SK-MEL-5 (cell line): ENCODE measurements at regions not wholly inside any gene's neighbourhood (a gene's known extent, or its start where the extent isn't known, plus 50 kb on each side); places are given as distances from the start of the nearest gene placed in this dataset.
"Not testable (repeated sequence)": the region's sequence is repeated elsewhere in the genome, so short reads cannot be mapped to it uniquely, and the experiment has no call there.

ENCODE experiments used
- DNase-seq: peaks from one replicate; pipeline ENCODE4 v3.0.0-alpha.2; 2016; ENCODE audit warnings: low read depth, low spot score
- in situ Hi-C: cut with HindIII; loops from 2 replicates; pipeline ENCODE4 v1.10.0; 2016; ENCODE audit warnings: low sequenced_read_pairs, high pct_unique_total_duplicates, low pct_unique_long_range_greater_than_20kb

DNA sequence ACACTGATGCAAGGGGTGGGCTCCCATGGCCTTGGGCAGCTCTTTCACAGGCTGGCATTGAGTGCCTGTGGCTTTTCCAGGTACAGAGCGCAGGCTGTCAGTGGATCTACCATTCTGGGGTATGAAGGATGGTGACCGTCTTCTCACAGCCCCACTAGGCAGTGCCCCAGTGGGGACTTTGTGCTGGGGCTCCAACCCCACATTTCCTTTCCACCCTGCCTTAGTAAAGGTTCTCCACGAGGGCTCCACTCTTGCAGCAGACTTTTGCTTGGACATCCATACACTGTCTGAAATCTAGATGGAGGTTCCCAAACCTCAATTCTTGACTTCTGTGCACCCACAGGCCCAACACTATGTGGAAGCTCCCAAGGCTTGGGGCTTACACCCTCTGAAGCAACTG lies 107.9 kb upstream of the ECI2 start:
- no peak for DNase-seq
- in situ Hi-C loops, result no loop called here

DNA sequence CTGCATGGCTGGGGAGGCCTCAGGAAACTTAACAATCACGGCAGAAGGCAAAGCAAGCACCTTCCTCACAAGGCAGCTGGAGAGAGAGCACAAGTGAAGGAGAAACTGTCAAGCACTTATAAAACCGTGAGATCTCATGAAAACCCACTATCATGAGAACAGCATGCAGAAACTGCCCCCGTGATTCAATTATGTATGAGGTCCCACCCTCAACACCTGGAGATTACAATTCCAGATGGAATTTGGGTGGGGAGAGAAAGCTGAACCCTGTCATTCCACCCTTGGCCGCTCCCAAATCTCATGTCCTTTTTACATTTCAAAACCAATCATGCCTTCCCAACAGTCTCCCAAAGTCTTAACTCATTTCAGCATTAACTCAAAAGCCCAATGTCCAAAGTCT lies 107.2 kb upstream of the ECI2 start:
- no peak for DNase-seq
- in situ Hi-C loops, result no loop called here

DNA sequence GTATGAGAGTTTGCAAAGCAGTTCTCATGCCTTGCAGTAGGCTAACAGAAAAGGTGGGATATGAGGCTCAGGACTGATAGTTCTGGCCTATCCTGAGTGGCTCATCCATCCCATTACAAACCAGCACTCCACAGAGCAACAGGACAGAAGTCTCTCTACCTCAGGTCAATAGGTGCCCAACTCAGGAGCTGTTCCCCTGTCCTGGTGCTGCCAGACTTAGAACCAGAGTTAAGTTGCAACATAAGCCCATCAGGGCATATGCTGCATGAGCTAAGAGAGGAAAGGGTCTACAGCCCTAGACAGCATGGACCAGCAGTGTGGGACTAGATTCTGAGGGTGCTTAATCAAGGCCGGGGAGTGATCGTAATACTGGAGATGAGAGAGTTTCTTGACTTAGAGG lies 104.8 kb upstream of the ECI2 start:
- no peak for DNase-seq
- in situ Hi-C loops, result no loop called here

DNA sequence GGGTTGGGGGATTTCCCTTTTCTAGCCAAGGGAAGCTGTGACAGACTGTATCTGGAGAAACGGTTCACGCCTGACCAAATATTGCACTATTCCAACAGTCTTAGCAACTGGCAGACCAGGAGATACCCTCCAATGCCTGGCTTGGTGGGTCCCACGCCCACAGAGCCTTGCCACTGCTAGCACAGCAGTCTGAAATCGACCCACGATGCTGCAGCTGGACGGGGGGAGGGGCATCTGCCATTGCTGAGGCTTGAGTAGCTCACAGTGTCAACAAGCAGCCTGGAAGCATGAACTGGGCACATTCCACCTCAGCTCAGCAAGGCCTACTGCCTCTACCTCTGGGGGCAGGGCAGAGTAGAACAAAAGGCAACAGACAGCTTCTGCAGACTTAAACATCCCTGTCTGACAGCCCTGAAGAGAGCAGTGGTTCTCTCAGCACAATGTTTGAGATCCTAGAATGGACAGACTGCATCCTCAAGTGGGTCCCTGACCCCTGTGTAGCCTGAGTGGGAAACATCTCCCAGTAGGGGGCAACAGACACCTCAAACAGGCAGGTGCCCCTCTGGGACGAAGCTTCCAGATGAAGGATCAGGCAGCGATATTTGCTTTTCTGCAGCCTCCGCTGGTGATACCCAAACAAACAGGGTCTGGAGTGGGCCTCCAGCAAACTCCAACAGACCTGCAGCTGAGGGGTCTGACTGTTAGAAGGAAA lies 89.9 kb upstream of the ECI2 start:
- peak; percentile 27 for DNase-seq

DNA sequence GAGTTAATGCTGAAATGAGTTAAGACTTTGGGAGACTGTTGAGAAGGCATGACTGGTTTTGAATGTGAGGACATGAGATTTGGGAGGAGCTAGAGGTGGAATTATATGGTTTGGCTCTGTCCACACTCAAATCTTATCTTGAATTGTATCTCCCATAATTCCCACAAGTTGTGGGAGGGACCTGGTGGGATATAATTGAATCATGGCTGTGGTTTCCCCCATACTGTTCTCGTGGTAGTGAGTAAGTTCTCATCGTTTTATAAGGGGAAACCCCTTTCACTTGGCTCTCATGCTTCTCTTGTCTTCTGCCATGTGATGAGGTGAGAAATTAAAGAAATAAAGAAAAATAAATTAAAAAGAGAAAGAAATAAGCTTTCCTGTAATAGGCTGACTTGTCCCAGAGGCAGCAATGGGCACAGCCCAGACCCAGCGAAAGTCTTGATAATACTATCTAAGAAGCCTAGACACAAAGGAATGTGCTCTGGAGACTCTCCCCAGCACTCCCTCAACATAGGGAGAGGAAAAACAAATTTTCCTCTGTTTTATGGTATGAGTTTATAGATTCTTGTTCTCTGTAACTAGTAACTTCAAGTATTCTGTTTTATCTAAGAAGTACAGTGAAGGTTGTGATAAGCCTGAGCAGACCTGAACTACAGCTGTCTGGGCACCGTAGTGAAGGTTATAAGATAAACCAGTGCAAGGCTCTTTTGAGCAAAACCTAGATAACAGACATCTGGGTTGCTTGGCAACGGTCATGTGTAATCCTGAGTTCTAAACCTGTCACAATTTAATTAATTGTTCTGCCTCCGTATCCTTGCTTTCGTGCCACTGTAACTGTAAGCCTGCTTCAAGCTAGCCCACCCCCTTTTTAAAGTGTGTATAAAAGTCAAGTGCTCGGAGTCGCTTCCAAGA lies 88.9 kb upstream of the ECI2 start:
- DNase-seq, result no peak
- in situ Hi-C loops, result no loop called here

More for the DNA sequence above, 89.9 kb upstream of the ECI2 start:
- in situ Hi-C loops, result no loop called here

DNA sequence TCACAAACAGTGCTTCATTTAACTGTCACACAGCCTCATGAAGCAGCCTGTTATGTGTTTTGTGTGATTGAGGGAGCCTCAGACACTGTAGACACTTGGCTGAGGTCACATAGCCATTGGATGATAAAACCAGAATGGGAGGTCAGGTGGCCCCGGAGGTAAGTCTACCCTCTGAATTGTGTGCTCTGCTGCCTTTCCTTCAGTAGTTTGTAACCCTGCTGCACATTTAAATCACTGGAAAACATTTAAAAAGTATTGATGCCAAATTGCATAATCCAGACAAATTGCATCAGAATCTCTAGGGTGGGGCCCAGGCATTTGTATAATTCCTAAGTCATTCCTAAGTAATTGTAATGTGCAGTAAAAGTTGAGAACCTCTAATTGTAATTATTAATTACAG lies 85.2 kb upstream of the ECI2 start:
- in situ Hi-C loops, result no loop called here
- DNase-seq, result no peak

DNA sequence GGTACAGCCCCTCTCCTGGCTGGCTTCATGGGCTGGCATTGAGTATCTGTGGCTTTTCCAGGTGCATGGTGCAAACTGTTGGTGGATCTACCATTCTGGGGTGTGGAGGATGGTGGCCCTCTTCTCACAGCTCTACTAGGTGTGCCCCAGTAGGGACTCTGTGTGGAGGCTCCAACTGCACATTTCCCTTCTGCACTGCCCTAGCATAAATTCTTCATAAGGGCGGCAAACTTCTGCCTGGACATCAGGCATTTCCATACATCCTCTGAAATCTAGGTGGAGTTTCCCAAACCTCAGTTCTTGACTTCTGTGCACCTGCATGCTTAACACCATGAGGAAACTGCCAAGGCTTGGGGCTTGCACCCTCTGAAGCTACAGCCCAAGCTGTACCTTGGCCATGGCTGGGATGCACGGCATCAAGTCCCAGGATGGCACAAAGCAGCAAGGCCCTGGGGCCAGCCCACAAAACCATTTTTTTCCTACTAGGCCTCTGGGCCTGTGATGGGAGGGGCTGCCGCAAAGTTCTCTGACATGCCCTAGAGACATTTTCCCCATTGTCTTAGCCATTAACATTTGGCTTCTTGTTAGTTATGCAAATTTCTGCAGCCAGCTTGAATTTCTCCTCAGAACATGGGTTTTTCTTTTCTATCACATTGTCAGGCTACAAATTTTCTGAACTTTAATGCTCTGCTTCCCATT lies 83.4 kb upstream of the ECI2 start:
- in situ Hi-C loops, DNase-seq: not testable (repeated sequence)

DNA sequence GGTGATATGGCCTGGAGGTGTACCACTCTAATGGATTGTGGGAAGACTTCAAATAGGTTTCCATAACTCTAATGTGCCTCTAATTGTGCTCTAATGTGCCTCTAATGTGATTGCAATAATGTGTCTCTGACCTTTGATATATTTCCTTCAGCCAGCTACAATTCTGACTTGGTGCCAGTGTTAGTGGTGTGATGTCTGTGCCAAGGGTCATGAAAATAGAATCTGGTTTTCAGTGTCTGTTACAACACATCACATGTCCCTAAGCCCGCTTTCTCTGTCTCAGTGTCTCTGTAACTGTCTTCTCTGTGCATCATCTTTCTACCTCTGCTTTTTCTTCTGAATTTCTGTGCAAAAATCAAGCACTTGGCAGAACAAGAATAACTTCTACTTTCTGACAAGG lies 77.2 kb upstream of the ECI2 start:
- DNase-seq, result no peak

DNA sequence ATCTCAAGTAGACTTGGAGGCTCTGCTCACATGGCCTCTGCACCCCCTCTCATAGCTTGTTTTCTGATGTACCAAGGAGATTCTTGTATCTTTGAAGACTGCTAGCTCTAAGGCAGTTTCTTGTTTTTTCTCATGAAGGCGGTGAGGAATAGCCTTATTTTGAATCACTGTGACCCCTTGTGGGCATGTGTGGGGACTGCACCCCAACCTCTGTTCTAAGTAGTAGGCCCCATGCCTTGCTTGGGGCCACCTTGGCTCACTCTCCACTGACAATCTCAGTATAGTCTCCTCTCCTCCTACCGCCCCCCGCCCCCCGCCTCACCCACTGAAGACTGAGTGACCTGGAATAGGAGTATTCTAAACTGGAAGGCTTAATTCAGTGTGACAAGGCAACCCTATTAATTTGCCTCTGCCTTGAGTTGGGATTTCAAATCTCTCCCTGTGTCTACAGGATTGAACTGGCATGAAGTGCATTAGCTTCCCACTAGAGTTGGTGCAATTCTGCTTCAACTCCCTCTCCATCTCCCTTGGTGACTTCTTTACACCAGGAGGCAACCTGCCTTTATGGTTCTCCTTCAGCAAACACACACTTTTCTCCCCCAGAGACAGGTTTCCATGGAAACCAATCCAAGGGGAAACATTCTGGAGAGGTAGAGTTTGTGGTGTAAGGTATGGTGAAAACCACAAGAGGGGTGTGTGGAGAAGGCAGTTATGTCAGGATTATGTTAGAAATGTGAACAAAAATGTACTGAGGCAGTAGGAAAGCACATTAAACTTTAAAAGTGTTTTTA lies 75.4 kb upstream of the ECI2 start:
- DNase-seq, result peak; percentile 80
- in situ Hi-C loops, result no loop called here

More for the DNA sequence above, 77.2 kb upstream of the ECI2 start:
- in situ Hi-C loops, result no loop called here

DNA sequence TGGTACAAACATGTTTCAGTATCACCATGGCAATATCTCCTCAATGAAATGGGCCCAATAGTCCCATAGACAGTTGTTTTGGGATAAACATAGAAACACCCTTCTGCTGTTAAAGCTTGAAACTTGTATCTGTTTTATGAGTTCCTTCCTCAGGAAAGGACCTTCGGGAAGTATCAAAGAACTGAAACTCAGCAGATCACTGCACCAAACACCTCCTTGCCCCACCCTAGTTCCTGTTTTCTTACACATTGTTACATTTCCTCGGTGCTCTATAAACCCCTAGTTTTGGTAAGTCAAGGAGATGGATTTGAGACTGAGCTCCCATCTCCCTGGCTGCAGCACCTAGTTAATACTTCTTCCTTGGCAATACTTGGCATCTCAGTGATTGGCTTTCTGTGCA lies 73.8 kb upstream of the ECI2 start:
- in situ Hi-C loops, result no loop called here
- DNase-seq, result no peak

DNA sequence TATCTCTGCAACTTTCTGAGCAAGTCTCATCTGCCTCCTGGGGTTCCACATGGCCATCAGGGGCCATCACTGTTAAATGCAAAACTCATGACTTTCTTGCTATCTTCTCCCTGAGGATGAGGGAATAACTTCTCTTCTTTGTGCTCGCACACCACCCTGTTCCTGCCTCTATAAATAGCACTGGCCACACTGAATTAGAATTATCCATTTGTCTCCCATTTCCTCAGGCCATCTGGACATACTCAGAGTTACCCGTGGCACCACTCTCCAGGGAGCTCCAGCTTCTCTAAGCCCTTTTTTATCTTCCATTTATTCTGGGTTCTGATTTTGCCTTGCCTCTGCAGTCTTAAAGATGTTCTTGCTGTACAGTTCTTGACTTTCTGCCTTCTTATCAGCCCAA lies 72.8 kb upstream of the ECI2 start:
- peak; percentile 63 for DNase-seq
- in situ Hi-C loops, result no loop called here

DNA sequence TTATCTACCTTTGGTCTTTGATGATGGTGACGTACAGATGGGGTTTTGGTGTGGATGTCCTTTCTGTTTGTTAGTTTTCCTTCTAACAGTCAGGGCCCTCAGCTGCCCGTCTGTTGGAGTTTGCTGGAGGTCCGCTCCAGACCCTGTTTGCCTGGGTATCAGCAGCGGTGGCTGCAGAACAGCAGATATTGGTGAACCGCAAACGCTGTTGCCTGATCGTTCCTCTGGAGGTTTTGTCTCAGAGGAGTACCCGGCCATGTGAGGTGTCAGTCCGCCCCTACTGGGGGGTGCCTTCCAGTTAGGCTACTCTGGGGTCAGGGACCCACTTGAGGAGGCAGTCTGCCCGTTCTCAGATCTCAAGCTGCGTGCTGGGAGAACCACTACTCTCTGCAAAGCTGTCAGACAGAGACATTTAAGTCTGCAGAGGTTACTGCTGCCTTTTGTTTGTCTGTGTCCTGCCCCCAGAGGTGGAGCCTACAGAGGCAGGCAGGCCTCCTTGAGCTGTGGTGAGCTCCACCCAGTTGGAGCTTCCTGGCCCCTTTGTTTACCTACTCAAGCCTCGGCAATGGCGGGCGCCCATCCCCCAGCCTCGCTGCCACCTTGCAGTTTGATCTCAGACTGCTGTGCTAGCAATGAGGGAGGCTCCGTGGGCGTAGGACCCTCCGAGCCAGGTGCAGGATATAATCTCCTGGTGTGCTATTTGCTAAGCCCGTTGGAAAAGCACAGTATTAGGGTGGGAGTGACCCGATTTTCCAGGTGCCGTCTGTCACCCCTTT lies 68.5 kb upstream of the ECI2 start:
- in situ Hi-C loops, DNase-seq: not testable (repeated sequence)

DNA sequence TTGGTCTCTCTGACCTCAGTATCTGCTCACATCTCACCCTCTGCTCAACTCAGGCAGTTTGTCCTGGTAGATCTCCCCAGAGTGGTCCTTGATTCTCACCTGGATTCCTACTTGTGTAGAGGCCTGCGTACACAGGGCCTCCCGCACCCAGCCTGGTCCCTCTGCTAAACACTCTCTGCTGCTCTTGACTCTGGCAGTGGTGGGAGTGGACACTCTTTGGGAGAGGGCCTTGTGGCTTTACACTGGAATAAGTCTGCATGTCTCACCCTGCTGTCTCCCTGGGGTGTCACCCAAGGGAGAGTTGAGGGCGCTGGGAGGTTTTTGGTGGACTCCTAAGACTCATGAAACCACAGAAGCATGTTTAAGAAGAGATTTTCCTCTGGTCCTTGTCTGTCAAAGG lies 57.3 kb upstream of the ECI2 start:
- in situ Hi-C loops, result no loop called here
- no peak for DNase-seq

DNA sequence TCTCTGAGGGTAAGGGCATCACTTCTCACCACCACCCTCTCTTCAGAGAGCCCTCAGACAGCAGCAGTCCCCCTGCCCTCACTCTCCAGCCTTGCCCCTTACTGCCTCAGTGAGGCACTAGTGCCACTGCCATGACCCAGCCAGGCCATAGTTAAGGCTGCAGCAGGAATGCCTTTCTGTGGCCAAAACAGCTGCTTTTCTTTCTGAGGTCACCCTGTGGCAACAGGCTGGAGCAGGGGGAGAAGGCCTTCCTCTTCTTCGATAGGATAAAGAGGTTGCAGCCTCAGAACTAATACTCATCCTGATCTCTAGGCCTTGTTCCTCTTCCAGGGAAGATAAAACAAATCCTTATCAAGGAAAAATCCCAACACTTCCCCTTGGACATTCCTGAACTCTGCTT lies 56.8 kb upstream of the ECI2 start:
- DNase-seq, result no peak
- in situ Hi-C loops, result no loop called here

DNA sequence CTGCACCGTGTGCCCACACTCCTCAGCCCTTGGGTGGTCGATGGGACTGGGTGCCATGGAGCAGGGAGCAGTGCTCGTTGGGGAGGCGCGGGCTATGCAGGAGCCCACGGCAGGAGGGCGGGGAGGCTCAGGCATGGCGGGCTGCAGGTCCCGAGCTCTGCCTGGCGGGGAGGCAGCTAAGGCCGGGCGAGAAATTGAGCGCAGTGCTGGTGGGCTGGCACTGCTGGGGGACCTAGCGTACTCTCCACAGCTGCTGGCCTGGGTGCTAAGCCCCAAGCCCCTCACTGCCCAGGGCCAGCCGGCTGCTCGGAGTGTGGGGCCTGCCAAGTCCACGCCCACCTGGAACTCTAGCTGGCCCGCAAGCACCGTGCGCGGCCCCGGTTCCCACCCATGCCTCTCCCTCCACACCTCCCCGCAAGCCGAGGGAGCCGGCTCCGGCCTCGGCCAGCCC lies 55.9 kb upstream of the ECI2 start:
- in situ Hi-C loops, result no loop called here
- no peak for DNase-seq

DNA sequence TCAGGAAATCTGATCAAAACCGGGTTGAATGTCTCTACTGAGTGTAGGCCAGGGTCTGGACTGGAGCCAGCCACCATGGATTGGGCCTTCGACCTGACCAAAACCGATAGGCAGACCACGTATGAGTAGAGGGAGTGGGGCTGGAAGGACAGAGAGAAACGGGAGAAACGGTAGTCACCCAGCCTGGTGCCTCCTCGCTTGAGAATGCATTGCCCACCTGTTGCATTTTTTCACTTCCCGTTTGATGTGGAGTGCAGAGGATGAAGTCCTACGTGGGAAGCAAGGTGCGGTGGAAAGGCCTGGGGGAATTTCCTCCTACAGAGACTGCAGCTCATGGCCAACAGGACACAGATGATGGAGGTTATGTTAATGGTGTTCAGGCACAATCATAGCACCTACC lies 53.9 kb upstream of the ECI2 start:
- in situ Hi-C loops, result no loop called here
- DNase-seq, result no peak

DNA sequence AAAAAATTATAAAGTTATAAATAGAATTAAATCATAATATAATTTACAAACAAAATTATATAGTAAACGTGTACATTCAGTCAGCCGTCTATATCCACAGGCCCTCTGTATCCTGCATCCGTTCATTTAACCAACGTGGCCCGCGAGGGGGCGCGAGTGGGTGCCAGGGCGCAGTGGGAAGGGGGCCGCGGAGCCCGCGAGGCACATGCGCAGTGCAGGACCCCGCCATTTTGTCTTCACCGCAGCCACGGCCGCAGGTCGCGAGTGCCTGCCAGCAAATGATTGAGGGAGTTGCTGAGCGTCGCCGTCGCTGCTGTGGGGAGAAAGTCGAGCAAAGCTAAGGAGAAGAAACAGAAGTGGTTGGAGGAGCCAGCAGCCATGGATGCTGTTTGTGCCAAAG lies 53.4 kb upstream of the ECI2 start:
- in situ Hi-C loops, result no loop called here
- no peak for DNase-seq
